HL-60 (cell line): ENCODE measurements at regions not wholly inside any gene's neighbourhood (a gene's known extent, or its start where the extent isn't known, plus 50 kb on each side); places are given as distances from the start of the nearest gene placed in this dataset.

Source experiments
- CTCF ChIP-seq: IDR thresholded peaks from one replicate; pipeline ENCODE4 v1.5.1; 2011; ENCODE audit warnings: low read length, control low read depth, inconsistent platforms; ENCODE audit not compliant: insufficient read depth
- GABPA ChIP-seq: IDR thresholded peaks from 2 replicates; pipeline ENCODE4 v1.6.1; 2012; ENCODE audit warnings: low read depth
- POLR2AphosphoS5 ChIP-seq: IDR thresholded peaks from 2 replicates; pipeline ENCODE4 v1.6.1; 2012; ENCODE audit warnings: low read depth
- SPI1 ChIP-seq: IDR thresholded peaks from 2 replicates; pipeline ENCODE4 v1.6.1; 2012; ENCODE audit warnings: low read depth, mild to moderate bottlenecking, borderline replicate concordance

GRCh38 chr16:5875416-5875815 lies 777.8 kb upstream of the EEF2KMT start:
- no peak for TF ChIP-seq CTCF
- no peak for TF ChIP-seq GABPA
- TF ChIP-seq POLR2AphosphoS5 = no peak
- TF ChIP-seq SPI1 = no peak
